ENCODE measurements at regions not wholly inside any gene's neighbourhood (a gene's known extent, or its start where the extent isn't known, plus 50 kb on each side); places are given as distances from the start of the nearest gene placed in this dataset.
"Not testable (repeated sequence)": the region's sequence is repeated elsewhere in the genome, so short reads cannot be mapped to it uniquely, and the experiment has no call there.

GRCh38 chr1:222975472-222976122, 160.8 kb downstream of the DISP1 start:
- DNase-seq (ENCODE audit: low spot score), result no peak
- TF ChIP-seq CTCF (IDR thresholded peaks at IDR 0.05; ENCODE audit: borderline replicate concordance, control extremely low read depth, extremely low read depth, insufficient read depth, missing control alignments), result no peak
- in situ Hi-C loops (cut with MboI; ENCODE audit: low sequenced_read_pairs, unreplicated experiment), result no loop called here

DNA sequence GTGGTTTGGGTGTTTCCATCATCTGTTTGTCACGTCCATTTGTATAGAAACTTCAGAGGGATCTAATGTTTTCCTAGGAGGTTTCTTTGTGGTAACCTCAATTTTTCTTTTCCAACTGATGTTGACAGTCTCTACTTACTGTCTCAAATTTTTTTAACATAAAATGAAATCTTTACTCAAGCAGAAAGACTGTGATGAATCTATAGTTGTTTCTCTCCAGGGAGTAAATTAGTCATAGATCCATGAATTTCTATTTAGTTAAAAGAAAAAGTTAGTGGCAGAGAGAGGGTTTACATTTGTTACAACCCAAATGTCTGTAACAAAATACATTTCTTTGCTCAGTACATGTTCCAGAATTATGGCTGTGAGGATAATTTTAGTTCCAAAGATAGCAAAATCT, 161.6 kb downstream of the DISP1 start:
- in situ Hi-C loops (cut with MboI; ENCODE audit: low sequenced_read_pairs, unreplicated experiment), result no loop called here
- TF ChIP-seq CTCF (IDR thresholded peaks at IDR 0.05; ENCODE audit: borderline replicate concordance, control extremely low read depth, extremely low read depth, insufficient read depth, missing control alignments), result no peak
- DNase-seq (ENCODE audit: low spot score), result no peak

DNA sequence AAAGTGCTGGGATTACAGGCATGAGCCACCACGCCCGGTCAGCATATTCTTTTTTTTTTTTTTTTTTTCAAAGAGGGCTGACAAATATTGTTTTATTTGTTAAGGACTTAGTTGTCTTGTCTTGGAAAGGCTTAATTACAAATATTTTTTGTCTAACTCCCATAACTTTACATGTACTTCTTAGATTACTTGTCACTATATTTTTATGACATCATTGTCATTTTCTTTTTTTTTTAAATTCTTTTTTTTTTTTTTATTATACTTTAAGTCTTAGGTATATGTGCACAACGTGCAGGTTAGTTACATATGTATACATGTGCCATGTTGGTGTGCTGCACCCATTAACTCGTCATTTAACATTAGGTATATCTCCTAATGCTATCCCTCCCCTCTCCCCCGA, 162.5 kb downstream of the DISP1 start:
- in situ Hi-C loops (cut with MboI; ENCODE audit: low sequenced_read_pairs, unreplicated experiment); DNase-seq (ENCODE audit: low spot score): not testable (repeated sequence)

GRCh38 chr1:222979561-222979960, 163.5 kb downstream of the TLR5 start:
- in situ Hi-C loops (cut with MboI; ENCODE audit: low sequenced_read_pairs, unreplicated experiment), result no loop called here
- DNase-seq (ENCODE audit: low spot score), result no peak
- TF ChIP-seq CTCF (IDR thresholded peaks at IDR 0.05; ENCODE audit: borderline replicate concordance, control extremely low read depth, extremely low read depth, insufficient read depth, missing control alignments), result no peak

GRCh38 chr1:222987674-222988076, 155.4 kb downstream of the TLR5 start:
- no peak for TF ChIP-seq CTCF (IDR thresholded peaks at IDR 0.05; ENCODE audit: borderline replicate concordance, control extremely low read depth, extremely low read depth, insufficient read depth, missing control alignments)
- in situ Hi-C loops (cut with MboI; ENCODE audit: low sequenced_read_pairs, unreplicated experiment), result no loop called here
- DNase-seq (ENCODE audit: low spot score), result no peak

DNA sequence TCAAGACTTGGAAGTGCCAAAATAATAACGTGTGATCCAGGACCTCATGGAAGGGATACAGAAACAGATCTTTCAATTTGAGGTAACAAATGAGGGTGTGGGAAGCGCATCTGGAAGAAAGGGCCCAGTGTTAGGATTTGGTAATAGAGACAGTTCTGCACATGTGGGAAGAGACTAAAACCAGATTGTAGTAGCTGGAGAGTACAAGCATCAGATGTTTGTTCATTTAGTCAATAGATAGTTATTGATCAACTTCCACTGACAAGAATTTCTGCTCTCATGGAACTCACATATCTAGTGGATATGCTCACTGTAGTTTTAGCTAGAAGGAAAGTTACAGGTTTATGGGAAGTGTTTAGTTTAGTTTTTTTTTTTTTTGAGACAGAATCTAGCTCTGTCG, 153.6 kb downstream of the TLR5 start:
- in situ Hi-C loops (cut with MboI; ENCODE audit: low sequenced_read_pairs, unreplicated experiment), result no loop called here
- DNase-seq (ENCODE audit: low spot score), result no peak
- no peak for TF ChIP-seq CTCF (IDR thresholded peaks at IDR 0.05; ENCODE audit: borderline replicate concordance, control extremely low read depth, extremely low read depth, insufficient read depth, missing control alignments)

GRCh38 chr1:222991177-222991576, 151.9 kb downstream of the TLR5 start:
- in situ Hi-C loops (cut with MboI; ENCODE audit: low sequenced_read_pairs, unreplicated experiment), result no loop called here
- TF ChIP-seq CTCF (IDR thresholded peaks at IDR 0.05; ENCODE audit: borderline replicate concordance, control extremely low read depth, extremely low read depth, insufficient read depth, missing control alignments), result no peak
- no peak for DNase-seq (ENCODE audit: low spot score)
